ENCODE measurements at regions not wholly inside any gene's neighbourhood (a gene's known extent, or its start where the extent isn't known, plus 50 kb on each side); places are given as distances from the start of the nearest gene placed in this dataset.
"Not testable (repeated sequence)": the region's sequence is repeated elsewhere in the genome, so short reads cannot be mapped to it uniquely, and the experiment has no call there.

DNA sequence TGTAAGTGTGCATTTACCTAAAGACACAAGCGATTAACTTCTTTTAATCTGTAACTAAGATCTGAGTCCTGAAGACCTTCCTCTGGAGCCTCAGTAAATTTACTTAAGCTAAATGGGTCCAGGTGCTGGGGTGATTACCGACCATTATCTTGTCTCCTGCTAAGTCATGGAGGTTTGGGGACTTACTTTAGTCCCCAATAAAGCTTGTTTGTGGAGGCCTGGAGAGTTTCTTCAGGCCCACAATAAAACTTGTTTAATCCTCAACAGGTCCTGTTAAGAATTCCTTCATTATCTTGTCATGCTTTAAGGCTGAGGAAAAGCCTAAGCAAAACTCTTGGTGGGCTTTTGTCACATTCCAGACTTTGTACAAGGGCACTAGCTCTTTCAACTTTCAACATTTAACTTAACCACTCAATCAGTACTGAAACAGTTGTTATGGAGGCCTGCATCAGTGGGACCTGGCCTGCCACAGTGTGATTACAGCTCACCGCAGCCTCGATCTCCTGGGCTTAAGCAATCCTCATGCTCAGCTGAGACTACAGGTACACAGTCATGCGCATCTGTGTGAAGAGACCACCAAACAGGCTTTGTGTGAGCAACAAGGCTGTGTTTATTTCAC is 84.0 kb downstream of the FMO4 start:
- DNase-seq: no peak

DNA sequence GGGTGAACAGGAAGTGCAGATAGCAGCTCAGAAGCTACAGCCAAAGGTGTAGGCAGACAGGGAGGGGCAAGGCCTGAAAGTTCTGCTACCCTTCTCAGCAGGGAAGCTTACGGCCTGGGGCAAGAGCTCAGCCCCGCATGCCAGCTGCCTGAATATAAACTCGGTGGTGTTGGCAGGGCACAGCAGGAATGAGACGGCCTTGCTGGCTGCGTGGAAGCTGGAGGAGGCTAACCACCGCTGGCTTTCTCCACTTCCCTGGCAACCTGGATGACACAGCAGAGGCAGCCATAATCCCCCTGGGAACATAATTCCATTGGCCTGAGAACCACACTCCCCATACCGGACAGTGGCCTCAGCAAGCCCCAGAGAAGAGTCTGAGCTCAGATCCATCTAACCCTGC is 81.9 kb upstream of the PRRC2C start:
- no peak for DNase-seq

GRCh38 chr1:171405391-171405714 is 80.0 kb upstream of the PRRC2C start:
- DNase-seq: no peak

DNA sequence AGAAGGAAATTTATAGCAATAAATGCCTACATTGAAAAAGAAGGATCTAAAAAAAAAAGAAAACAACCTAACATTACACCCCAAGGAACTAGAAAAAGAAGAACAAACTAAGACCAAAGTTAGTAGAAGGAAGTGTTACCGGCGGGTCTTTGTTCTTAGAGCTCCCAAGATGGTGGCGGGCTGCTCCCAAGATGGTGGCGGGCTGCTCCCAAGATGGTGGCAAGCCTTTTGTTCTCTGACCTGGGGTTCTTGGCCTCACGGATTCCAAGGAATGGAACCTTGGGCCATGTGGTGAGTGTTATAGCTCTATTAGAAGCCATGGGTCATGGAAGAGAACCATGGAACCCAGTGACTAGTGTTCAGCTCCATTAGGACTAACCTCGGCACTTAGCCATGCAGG is 71.8 kb upstream of the PRRC2C start:
- not testable (repeated sequence) for DNase-seq

GRCh38 chr1:171418546-171418945 is 66.8 kb upstream of the PRRC2C start:
- DNase-seq: no peak

- no peak for DNase-seq
These were observed 64.5 kb upstream of the PRRC2C start for GRCh38 chr1:171420810-171421209.

GRCh38 chr1:171421413-171422020 is 63.8 kb upstream of the PRRC2C start:
- peak in 2 of 4 experiments; percentile 2 to 19 for DNase-seq

GRCh38 chr1:171422511-171422910 is 62.8 kb upstream of the PRRC2C start:
- DNase-seq: no peak

GRCh38 chr1:171424494-171424893 is 60.8 kb upstream of the PRRC2C start:
- DNase-seq: no peak

GRCh38 chr1:171426645-171427044 is 58.7 kb upstream of the PRRC2C start:
- DNase-seq: no peak

DNA sequence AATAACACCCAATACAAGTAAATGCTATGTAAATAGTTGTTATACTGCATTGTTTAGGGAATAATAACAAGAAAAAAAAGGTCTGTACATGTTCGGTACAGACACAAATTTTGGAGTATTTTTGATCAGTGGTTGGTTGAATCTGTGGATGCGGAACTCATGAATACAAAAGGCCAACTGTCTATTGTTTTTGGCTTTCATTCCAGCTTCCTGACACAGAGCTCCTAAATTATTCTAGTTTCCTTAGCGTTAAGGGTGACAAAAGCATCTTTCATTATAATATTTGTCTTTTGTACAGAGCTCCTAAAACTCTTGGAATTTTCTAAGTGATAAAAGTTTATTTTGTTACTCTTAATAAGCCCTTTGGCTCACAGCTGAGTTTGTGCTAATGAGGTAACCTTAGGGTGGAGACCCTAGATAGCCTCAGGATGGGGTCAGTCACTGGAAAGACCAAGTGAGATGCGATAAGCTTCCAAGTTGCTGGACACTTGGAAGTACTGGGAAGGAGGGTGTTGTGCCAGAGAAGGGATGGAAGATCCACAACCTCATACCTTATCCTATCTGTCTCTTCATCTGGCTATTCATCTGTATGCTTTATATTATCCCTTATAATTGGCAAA is 57.4 kb upstream of the PRRC2C start:
- no peak for DNase-seq

- DNase-seq: no peak
These were observed 56.2 kb upstream of the PRRC2C start for GRCh38 chr1:171429137-171429536.

DNA sequence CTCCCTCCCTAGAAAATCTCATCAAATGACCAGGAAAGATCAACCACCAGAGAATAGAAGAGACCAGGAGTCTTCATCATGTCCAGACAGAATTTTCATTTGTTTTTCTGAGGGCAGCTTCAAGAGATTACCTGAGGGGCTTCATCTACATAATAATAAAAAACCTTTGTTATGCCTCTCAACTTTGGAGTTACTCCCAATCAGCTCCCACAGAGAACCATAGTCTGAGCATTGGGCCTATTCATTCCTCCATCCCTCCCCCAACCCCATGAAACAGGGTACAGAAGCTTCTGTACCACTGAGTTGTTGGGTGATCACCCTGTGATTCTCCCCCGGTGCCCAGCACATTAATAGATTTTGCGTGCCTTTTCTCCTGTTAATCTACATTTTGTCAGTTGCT is 53.3 kb upstream of the PRRC2C start:
- no peak for DNase-seq

DNA sequence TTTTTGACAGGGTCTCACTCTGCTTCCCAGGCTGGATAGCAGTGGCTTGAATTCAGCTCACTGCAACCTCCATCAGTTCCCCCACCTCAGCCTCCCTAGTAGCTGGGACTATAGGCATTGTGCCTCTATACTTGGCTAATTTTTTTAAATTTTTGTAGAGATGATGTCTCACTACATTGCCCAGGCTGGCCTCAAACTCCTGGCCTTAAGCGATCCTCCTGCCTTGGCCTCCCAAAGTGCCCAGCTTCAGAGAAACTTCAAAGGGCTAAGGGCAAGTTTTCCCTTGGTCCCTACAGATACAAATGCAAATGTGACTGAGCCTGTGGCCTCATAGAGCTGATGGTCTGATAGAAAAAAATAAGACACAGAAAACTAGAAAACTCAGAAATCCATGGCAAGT is 52.9 kb upstream of the PRRC2C start:
- DNase-seq: no peak

DNA sequence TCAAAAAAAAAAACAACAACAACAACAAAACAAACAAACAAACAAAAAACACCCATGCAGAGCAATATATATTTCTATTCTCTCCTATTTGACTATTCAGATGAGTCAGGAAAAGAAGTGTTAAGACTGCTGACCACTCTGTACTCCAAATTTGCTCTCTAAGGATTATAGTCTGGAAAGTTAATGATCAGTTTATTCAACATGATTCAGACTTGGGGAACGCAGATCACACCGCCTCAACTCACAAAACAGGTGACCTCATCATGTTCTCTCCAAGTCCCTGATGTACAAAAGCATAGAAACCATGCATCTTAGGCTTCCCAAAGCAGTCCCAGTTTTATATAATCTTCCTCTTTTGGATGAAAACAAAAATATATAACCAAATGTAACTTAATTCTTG is 51.9 kb upstream of the PRRC2C start:
- DNase-seq: no peak

GRCh38 chr1:171434717-171435346 is 50.5 kb upstream of the PRRC2C start:
- DNase-seq: peak; percentile 27 to 72 (median 66)

All from suppressor macrophage (primary cell).